Adrenal gland (tissue), 5 donors: ENCODE measurements at regions not wholly inside any gene's neighbourhood (a gene's known extent, or its start where the extent isn't known, plus 50 kb on each side); places are given as distances from the start of the nearest gene placed in this dataset.

Source experiments
- POLR2A ChIP-seq, 2 donors: fragments of 450-650 bp; IDR thresholded peaks; one replicate each; pipeline ENCODE4 v1.6.1; 2017; ENCODE audit warnings: antibody characterized with exemption in 2 of 2, mild to moderate bottlenecking in 2 of 2, moderate library complexity in 1 of 2
- TF ChIP-seq, protein P1 (sequence below), 6 experiments: fragments of 450-650 bp in 4 of 6; fragments of 200-600 bp in 2 of 6; sonication (generic) in 1 of 6; IDR thresholded peaks; 1 replicate in 5 of 6; 2 replicates in 1 of 6; pipeline versions ENCODE4 v1.5.1 to v1.8.0; 2016 to 2021; ENCODE audit warnings: antibody characterized with exemption in 6 of 6, mild to moderate bottlenecking in 2 of 6, moderate library complexity in 1 of 6
- donor health status: DM: no; HTN: no; CAD: no.

DNA sequence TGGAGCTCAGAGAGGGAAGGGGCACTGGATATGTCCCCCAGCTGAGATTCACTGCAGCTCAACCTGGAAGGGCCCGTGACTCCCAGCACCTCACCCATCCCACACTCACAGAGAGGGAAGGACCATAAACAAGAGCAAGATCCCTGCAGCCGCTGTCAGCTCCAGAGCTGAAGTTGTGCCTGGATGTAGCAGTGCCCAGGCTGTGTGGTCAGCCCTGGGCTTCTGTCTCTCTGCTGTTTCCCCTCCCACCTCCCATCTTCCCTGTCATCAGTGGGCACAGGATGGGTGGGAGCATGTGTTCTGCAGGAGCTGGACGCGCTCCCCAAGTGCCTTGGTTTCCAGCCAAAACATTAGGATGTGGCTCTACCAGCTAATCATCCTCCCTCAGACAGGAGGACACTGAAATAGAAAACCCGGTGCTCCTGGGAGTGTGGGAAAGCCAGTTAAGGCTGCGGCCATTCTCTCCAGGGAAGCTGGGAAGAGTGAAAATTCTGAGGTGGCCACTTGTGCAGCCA lies 282.7 kb downstream of the NPHP4 start:
- TF ChIP-seq, protein P1, sequence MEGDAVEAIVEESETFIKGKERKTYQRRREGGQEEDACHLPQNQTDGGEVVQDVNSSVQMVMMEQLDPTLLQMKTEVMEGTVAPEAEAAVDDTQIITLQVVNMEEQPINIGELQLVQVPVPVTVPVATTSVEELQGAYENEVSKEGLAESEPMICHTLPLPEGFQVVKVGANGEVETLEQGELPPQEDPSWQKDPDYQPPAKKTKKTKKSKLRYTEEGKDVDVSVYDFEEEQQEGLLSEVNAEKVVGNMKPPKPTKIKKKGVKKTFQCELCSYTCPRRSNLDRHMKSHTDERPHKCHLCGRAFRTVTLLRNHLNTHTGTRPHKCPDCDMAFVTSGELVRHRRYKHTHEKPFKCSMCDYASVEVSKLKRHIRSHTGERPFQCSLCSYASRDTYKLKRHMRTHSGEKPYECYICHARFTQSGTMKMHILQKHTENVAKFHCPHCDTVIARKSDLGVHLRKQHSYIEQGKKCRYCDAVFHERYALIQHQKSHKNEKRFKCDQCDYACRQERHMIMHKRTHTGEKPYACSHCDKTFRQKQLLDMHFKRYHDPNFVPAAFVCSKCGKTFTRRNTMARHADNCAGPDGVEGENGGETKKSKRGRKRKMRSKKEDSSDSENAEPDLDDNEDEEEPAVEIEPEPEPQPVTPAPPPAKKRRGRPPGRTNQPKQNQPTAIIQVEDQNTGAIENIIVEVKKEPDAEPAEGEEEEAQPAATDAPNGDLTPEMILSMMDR (IDR thresholded peaks at IDR 0.05), result no peak
- TF ChIP-seq POLR2A (IDR thresholded peaks at IDR 0.05), result no peak
